Fibroblast of gingiva (primary cell): ENCODE measurements at regions not wholly inside any gene's neighbourhood (a gene's known extent, or its start where the extent isn't known, plus 50 kb on each side); places are given as distances from the start of the nearest gene placed in this dataset.
"Not testable (repeated sequence)": the region's sequence is repeated elsewhere in the genome, so short reads cannot be mapped to it uniquely, and the experiment has no call there.

Experiments
- DNase-seq: peaks from one replicate; pipeline ENCODE4 v3.0.0-alpha.2; 2011; ENCODE audit warnings: low read depth

GRCh38 chr10:124324451-124324850 is 94.3 kb downstream of the OAT start:
- DNase-seq, result no peak

GRCh38 chr10:124323806-124324205 is 94.9 kb downstream of the OAT start:
- no peak for DNase-seq

GRCh38 chr10:124323111-124323725 is 95.5 kb downstream of the OAT start:
- DNase-seq, result no peak

GRCh38 chr10:124322191-124322980 is 96.3 kb downstream of the OAT start:
- no peak for DNase-seq

GRCh38 chr10:124321433-124322089 is 97.2 kb downstream of the OAT start:
- no peak for DNase-seq

- no peak for DNase-seq
Observed at GRCh38 chr10:124320778-124321432, 97.8 kb downstream of the OAT start.

- peak; percentile 99 for DNase-seq
Observed at GRCh38 chr10:124319926-124320391, 98.8 kb downstream of the OAT start.

GRCh38 chr10:124319520-124319919 is 99.2 kb downstream of the OAT start:
- DNase-seq, result not testable (repeated sequence)

GRCh38 chr10:124318811-124319210 is 99.9 kb downstream of the OAT start:
- DNase-seq, result no peak

- no peak for DNase-seq
Observed at GRCh38 chr10:124318076-124318475, 100.6 kb downstream of the OAT start.

- no peak for DNase-seq
Observed at GRCh38 chr10:124316326-124316725, 102.4 kb downstream of the OAT start.

GRCh38 chr10:124315591-124316270 is 103.0 kb downstream of the OAT start:
- DNase-seq, result no peak

GRCh38 chr10:124313374-124313773 is 105.3 kb downstream of the OAT start:
- no peak for DNase-seq

GRCh38 chr10:124308811-124309210 is 109.9 kb downstream of the OAT start:
- DNase-seq, result no peak

- DNase-seq, result no peak
Observed at GRCh38 chr10:124308056-124308645, 110.6 kb downstream of the OAT start.

- DNase-seq, result no peak
Observed at GRCh38 chr10:124307591-124307990, 111.1 kb downstream of the OAT start.

GRCh38 chr10:124306922-124307371 is 111.8 kb downstream of the OAT start:
- no peak for DNase-seq

GRCh38 chr10:124306520-124306919 is 112.2 kb downstream of the OAT start:
- no peak for DNase-seq

- no peak for DNase-seq
Observed at GRCh38 chr10:124305984-124306383, 112.7 kb downstream of the OAT start.

GRCh38 chr10:124305131-124305530 is 113.6 kb downstream of the OAT start:
- no peak for DNase-seq

GRCh38 chr10:124303662-124304418 is 114.9 kb downstream of the OAT start:
- no peak for DNase-seq
